Prostate gland (tissue), 2 donors: ENCODE measurements at regions not wholly inside any gene's neighbourhood (a gene's known extent, or its start where the extent isn't known, plus 50 kb on each side); places are given as distances from the start of the nearest gene placed in this dataset.

ENCODE experiments used
- DNase-seq: peaks from one replicate; pipeline ENCODE4 v3.0.0-alpha.2; 2019; ENCODE audit warnings: low spot score
- H3K27ac ChIP-seq, 2 donors: fragments of 200-600 bp; sonication (generic); 2 replicates each; pipeline ENCODE4 v1.5.1; 2017 to 2019
- H3K27me3 ChIP-seq: fragments of 200-600 bp; sonication (generic); replicated peaks from 2 replicates; pipeline ENCODE4 v1.5.1; 2019; ENCODE audit not compliant: insufficient read depth
- H3K36me3 ChIP-seq, 2 donors: fragments of 200-600 bp; sonication (generic); 1 replicate in 1 of 2; 2 replicates in 1 of 2; pipeline versions ENCODE4 v1.5.1 to v1.8.1; 2017 to 2019
- H3K4me1 ChIP-seq: fragments of 200-600 bp; sonication (generic); replicated peaks from 2 replicates; pipeline ENCODE4 v1.5.1; 2019
- H3K4me3 ChIP-seq, 2 donors: fragments of 200-600 bp; sonication (generic); 2 replicates each; pipeline ENCODE4 v1.5.1; 2017 to 2019
- H3K9me3 ChIP-seq: fragments of 200-600 bp; sonication (generic); 2 replicates; pipeline ENCODE4 v1.5.1; 2017
- CTCF ChIP-seq, 4 experiments: fragments of 200-600 bp in 2 of 4; fragments of 450-650 bp in 2 of 4; sonication (generic) in 2 of 4; IDR thresholded peaks; 1 replicate in 3 of 4; 2 replicates in 1 of 4; pipeline ENCODE4 v1.5.1; 2016 to 2019; ENCODE audit warnings: antibody characterized with exemption in 4 of 4, mild to moderate bottlenecking in 2 of 4, moderate library complexity in 2 of 4
- POLR2A ChIP-seq: fragments of 450-650 bp; IDR thresholded peaks from one replicate; pipeline ENCODE4 v1.6.1; 2016; ENCODE audit warnings: antibody characterized with exemption, mild to moderate bottlenecking
- POLR2AphosphoS5 ChIP-seq: sonication (generic); formaldehyde crosslinking; IDR thresholded peaks from one replicate; pipeline ENCODE4 v1.6.1; 2017; ENCODE audit warnings: antibody characterized with exemption
- WGBS: methylation state at CpG from one replicate; pipeline ENCODE4 v1.1.5; 2018; 5-methylcytosine and 5-hydroxymethylcytosine counted together
- intact Hi-C: fragments of 100-400 bp; cut with DNase I; formaldehyde crosslinking; loops from one replicate; pipeline ENCODE4 v1.14.2; 2022

GRCh38 chr4:178577933-178578332 lies 1135.7 kb upstream of the AGA start:
- DNase-seq, result no peak
- no peaks in the 10 kb centered on the region for H3K4me1 ChIP-seq
- no peaks in the 10 kb centered on the region for H3K36me3 ChIP-seq
- 90% methylated on average over 7 of the region's 7 CpGs for WGBS
- no peaks in the 10 kb centered on the region for H3K9me3 ChIP-seq
- no peaks in the 10 kb centered on the region for H3K27me3 ChIP-seq
- no peak overlapping the region for H3K4me3 ChIP-seq
- TF ChIP-seq CTCF (IDR thresholded peaks at IDR 0.05) (no peak), POLR2AphosphoS5 (no peak), POLR2A (no peak)
- intact Hi-C loops, result no loop called here
- no peak overlapping the region for H3K27ac ChIP-seq

DNA sequence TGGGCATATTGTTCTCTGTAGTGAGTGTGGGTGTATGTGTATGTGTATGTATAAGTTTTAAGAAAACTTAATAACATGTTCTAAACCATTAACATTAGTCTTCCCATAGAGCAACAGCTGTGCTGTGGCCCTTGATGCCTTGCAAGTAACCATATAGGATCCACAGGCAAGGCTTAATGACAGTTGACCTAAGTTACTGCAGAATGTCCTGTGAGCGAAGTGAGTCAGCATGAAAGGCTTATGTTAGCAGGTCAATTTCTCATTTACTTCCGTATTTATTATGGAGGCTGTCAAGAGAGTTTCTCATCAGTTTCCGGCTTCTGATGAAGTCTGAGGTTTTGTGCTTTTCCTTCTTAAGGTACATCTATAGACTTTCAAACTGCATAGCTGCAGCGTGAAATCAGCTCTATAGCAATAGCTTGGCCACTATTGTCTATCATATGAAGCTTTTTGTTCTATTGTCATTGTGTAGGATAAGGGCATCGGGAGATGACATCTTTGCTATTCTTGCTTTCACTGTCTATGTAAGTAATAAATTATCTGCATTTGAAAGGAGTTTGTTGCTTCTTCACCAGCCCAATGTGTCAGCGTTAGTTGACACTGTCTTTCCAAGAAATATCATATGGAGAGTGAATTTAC lies 1153.4 kb upstream of the AGA start:
- intact Hi-C loops, result no loop called here
- H3K36me3 ChIP-seq, result no peaks in the 10 kb centered on the region
- no peaks in the 10 kb centered on the region for H3K9me3 ChIP-seq
- H3K4me3 ChIP-seq, result no peak overlapping the region
- H3K4me1 ChIP-seq, result no peaks in the 10 kb centered on the region
- no peak for TF ChIP-seq CTCF (IDR thresholded peaks at IDR 0.05)
- TF ChIP-seq POLR2A, result no peak
- no peak for TF ChIP-seq POLR2AphosphoS5
- H3K27me3 ChIP-seq, result no peaks in the 10 kb centered on the region
- no peak for DNase-seq
- WGBS, result 75% methylated on average over 6 of the region's 6 CpGs
- no peak overlapping the region for H3K27ac ChIP-seq

GRCh38 chr4:178598672-178599071 lies 1156.4 kb upstream of the AGA start:
- no peaks in the 10 kb centered on the region for H3K4me1 ChIP-seq
- 65% methylated on average over 1 of the region's 1 CpG for WGBS
- H3K4me3 ChIP-seq, result no peak overlapping the region
- H3K27ac ChIP-seq, result no peak overlapping the region
- intact Hi-C loops, result no loop called here
- H3K9me3 ChIP-seq, result no peaks in the 10 kb centered on the region
- TF ChIP-seq POLR2AphosphoS5 (no peak), POLR2A (no peak), CTCF (IDR thresholded peaks at IDR 0.05) (no peak)
- H3K36me3 ChIP-seq, result no peaks in the 10 kb centered on the region
- no peaks in the 10 kb centered on the region for H3K27me3 ChIP-seq
- DNase-seq, result no peak

DNA sequence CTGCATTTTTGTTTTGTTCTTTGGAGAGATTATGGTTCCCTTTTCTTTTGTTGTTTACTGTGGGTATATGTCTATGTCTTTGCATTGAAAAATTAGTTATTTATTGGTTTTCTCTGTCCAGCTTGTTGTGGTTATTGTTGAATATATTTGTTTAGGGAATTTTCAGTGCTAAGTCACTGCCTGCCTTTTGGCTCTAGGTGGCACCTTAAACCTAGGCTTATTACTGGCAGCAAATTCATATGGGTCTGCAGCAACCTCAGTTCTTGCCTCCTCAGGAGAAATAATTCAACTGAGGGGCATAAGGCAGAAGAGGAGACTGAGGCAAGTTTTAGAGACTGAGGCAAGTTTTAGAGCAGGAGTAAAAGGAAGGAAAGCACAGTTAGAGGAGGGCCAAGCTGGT lies 1157.3 kb upstream of the AGA start:
- Histone ChIP-seq H3K27ac (no peak overlapping the region), H3K27me3 (no peaks in the 10 kb centered on the region), H3K4me1 (no peaks in the 10 kb centered on the region), H3K36me3 (no peaks in the 10 kb centered on the region), H3K4me3 (no peak overlapping the region), H3K9me3 (no peaks in the 10 kb centered on the region)
- TF ChIP-seq POLR2A, result no peak
- TF ChIP-seq POLR2AphosphoS5, result no peak
- TF ChIP-seq CTCF (IDR thresholded peaks at IDR 0.05), result no peak
- no peak for DNase-seq
- intact Hi-C loops, result no loop called here

DNA sequence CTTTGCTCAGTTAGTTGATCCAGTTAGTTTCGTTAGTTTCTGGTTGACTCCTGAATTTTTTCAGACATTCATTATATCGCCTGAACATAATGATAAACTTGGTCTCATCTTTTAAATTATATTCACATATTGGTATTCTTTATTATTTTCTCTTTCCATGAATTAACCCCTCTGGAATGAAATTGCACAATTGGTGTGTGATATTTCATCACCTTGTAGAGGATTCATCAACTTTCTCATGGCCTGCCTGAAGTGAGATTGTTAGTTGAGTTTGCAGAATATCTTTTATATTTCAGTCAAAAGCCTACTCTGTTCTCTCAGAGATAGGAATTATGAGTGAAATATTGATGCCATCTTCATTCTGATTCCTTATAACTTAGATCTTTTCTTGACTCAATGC lies 1160.6 kb upstream of the AGA start:
- no peak for TF ChIP-seq POLR2A
- TF ChIP-seq CTCF (IDR thresholded peaks at IDR 0.05), result no peak
- no peak for TF ChIP-seq POLR2AphosphoS5
- no peak for DNase-seq
- H3K36me3 ChIP-seq, result no peaks in the 10 kb centered on the region
- H3K27ac ChIP-seq, result no peak overlapping the region
- no peak overlapping the region for H3K4me3 ChIP-seq
- H3K9me3 ChIP-seq, result no peaks in the 10 kb centered on the region
- H3K4me1 ChIP-seq, result no peaks in the 10 kb centered on the region
- intact Hi-C loops, result no loop called here
- 49% methylated on average over 2 of the region's 2 CpGs for WGBS
- no peaks in the 10 kb centered on the region for H3K27me3 ChIP-seq
